NCI-H1930 (cell line): ENCODE measurements at regions not wholly inside any gene's neighbourhood (a gene's known extent, or its start where the extent isn't known, plus 50 kb on each side); places are given as distances from the start of the nearest gene placed in this dataset.

Source experiments
- DNase-seq, 2 experiments: peaks; one replicate each; lab custom pipeline; 2025; lab: John Stamatoyannopoulos, UW

GRCh38 chr12:25755136-25755970 is 202.3 kb upstream of the LMNTD1 start:
- no peak for DNase-seq

DNA sequence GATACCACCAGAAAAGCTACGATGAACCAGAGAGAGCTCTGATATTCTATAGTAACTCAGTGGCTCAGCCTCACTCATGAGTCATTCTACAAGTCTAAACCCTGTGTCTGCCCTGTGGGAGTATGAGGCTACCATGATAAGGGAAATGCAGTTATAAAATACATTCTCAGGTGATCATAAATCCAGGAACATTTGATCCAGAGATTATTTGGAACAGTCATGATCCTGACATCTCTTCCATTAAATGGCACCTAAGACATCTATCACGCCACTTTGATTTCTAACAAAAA is 202.6 kb upstream of the RASSF8 start:
- DNase-seq, result no peak

DNA sequence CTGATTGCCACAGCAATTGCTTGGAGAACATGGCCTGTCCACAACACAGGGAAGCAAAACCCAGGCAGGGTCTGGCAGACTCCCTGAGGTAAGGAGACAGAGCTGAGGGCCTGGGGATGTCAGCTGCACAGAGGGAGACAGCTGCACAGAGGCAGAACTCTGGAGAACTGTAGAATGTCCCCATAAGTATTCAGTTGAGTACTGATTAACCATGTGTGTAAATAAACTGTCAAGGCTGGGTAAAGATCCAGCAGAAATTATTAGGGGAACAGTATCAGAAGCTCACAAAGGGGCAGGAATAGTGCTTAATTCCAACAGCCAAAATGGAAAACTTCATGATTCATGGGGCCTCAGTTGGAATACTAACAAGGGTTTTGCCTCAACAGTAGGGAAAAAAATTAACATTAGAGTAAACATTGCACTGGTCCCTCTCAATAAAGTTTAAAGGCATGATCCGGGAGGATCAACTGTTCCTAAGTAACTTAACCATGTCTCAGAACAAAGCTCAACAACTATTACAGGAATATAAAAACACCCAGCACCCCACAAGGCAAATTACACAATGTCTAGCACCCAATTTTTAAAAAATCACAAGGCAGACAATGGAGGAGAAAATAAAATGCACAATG is 201.3 kb upstream of the RASSF8 start:
- DNase-seq, result no peak

GRCh38 chr12:25759752-25760151 is 198.7 kb upstream of the RASSF8 start:
- no peak for DNase-seq

DNA sequence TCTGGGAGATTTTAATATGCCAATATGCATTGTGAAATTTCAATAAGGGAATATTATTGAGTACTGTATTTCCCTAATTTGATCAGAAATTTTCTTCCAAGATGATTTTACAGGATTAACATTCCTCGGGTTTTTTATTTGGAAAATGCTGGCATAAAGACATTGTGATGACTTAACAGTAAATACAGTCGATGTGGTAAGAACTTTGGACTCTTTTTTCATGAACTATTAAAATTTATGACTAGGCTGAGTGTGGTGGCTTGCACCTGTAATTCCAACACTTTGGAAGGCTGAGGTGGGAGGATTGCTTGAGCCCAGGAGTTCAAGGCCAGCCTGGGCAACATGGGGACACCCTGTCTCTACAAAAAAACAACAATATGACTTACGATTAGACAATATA is 197.1 kb upstream of the RASSF8 start:
- DNase-seq, result no peak

DNA sequence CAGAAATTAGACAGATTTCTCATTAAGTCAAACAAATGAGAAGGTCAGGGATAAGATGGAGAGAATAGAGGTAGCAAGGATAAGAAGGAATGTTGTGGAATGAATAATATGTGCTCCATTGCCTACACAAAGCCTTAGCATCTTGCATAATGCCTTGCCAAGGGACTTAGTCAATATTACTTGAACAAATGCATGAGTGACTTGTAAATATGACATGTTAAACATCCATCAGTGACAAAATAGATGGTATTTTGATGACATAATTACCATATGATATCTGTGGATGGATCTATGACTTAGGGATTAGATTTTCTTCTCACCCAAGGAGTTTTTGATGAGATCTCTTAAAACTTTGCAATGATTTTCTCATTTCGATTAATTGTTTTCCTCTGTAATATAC is 194.1 kb upstream of the RASSF8 start:
- DNase-seq, result no peak

- no peak for DNase-seq
Observed at GRCh38 chr12:25764892-25765291, 193.6 kb upstream of the RASSF8 start.

DNA sequence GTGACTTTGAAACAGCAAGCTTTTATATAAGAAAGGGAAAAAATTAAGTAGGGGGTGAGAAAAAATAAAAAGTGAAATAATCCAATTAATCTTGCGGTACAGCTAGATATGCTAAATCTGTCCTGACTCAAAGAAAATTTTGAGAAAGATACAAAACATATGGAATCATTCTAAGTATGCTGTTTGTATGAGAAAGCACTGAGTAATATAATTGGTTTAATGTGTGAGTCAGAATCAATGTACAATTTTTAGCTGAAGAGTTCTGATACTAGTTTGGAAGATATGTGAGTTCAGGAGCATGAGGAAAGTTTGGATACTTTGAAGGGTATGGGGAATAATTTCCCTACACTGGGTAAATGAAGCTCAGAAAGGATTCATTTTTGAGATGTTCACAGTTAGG is 190.9 kb upstream of the RASSF8 start:
- no peak for DNase-seq

DNA sequence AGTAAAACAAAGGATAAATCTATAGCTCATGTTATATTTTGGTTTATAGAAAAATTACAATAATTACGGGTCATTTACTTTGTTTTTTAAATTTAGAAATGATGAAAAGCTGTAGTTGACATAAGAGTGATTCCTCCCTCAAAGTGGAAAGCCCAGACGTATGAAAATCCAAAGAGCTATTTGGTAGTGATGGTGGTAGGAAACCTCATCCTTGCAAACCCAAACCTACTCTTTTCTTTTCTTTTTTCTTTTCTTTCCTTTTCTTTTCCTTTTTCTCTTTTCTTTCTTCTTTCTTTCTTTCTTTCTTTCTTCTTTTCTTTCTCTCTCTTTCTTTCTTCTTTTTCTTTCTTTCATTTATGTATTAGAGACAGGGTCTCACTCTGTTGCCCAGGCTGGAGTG is 190.3 kb upstream of the RASSF8 start:
- no peak for DNase-seq

GRCh38 chr12:25769082-25769945 is 189.2 kb upstream of the RASSF8 start:
- no peak for DNase-seq

DNA sequence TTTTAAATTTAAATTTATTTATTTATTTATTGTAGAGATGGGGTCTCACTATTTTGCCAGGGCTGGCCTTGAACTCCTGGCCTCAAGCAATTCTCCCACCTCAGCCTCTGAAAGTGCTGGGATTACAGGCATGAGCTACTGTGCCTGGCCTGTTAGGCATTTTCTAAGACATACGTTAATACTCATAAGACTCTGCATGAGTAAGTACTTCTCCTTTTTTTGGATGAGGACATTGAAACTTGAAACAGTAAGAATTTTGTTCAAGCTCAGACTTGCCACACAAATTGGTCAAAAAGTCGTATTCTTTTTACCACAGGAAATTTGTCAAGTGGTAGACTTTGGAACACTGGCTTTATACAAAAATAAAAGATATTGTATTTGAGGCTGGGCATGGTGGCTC is 187.4 kb upstream of the RASSF8 start:
- no peak for DNase-seq

DNA sequence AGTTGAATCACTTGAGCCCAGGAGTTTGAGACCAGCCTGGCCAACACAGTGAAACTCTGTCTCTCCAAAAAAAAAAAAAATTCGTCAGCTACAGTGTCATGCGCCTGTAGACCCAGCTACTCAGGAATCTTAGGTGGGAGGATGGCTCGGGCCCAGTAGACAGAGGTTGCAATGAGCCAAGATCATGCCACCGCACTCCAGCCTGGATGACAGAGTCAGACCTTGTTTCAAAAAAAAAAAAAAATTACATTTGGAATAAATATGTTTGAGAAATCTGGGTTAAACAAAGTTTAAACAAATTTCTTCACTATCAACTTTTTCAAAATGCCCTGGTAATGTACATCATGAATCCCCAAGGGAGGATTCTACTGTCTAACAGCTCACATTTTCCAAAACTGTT is 187.0 kb upstream of the RASSF8 start:
- no peak for DNase-seq

- peak; percentile 8 to 10 for DNase-seq
Observed at GRCh38 chr12:25775968-25776367, 182.5 kb upstream of the RASSF8 start.

GRCh38 chr12:25780771-25781170 is 177.7 kb upstream of the RASSF8 start:
- no peak for DNase-seq

GRCh38 chr12:25781232-25781631 is 177.2 kb upstream of the RASSF8 start:
- DNase-seq, result peak; percentile 37 to 47

DNA sequence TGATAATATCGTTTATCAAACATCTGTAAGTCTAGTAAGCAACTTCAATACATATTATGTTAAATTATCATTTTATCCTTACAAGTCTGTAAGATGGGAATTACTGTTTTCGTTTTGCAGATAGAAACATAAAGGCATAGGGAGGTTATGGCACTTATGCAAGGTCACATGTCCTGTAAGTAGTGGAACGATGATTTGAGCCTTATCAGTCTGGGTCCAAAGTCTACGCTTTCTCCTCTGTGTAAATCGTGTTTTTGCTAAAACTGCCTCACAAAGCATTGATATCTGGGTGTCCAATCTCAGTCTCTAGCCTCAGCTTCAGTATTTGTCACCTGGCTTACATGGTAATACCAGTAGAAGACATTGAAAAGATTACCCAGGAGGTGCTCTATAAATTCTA is 174.9 kb upstream of the RASSF8 start:
- DNase-seq, result no peak

- DNase-seq, result no peak
Observed at GRCh38 chr12:25784669-25785068, 173.8 kb upstream of the RASSF8 start.

- no peak for DNase-seq
Observed at GRCh38 chr12:25785134-25785533, 173.3 kb upstream of the RASSF8 start.

DNA sequence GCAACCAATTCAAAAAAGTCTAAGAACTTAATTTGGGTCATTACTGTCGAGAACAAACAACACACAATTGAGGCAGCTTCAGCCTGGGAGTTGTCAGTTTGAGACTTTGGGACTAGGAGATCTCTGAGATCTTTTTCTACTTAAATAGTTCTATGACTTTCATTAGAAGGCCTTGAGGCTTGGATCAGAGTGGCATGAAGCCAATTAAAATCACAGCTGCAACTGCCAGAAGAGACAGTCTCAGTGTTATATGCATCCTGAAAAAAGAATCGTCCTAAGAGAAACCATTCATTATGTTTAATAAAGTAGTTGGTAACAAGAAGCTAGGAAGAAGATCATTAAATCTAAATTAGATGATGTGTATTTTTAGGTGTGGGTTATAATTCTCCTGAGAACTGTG is 170.8 kb upstream of the RASSF8 start:
- no peak for DNase-seq

DNA sequence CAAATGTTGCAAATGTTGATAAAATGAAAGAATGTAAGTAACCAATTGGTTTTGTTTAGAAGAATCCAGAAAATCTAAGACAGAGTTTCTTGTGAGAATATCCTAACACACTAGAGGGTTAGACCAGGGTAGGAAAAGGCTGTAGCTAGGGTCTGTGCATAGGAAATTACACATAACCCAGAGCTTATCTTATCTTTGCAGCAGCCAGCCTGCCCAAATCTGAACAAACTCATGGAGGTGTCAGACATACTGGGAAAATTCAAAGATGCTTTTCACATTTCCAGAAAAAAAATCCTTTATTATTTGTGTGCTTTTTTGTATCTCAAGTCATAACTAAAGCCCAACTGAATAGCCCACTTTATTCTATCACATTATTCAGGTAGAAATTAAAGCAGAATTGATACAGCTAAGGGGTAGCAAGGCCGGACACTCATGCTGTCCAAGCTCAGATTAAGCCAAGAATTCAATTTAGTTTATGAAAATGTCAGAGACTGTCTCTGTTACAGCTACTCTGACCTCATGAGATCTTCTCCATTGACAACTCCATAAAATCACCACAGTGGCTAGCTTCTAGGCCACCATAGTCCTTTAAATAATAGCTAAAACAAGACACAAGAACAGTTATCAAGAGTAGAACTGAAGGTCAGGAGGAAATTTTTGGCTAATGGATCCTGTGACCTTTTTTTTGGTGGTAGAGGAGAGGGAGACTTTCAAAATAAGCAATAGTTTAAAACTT is 169.6 kb upstream of the RASSF8 start:
- no peak for DNase-seq

GRCh38 chr12:25789541-25789944 is 168.9 kb upstream of the RASSF8 start:
- DNase-seq, result no peak

GRCh38 chr12:25792031-25792430 is 166.5 kb upstream of the RASSF8 start:
- no peak for DNase-seq
